H9 (cell line): ENCODE measurements at regions not wholly inside any gene's neighbourhood (a gene's known extent, or its start where the extent isn't known, plus 50 kb on each side); places are given as distances from the start of the nearest gene placed in this dataset.

Experiments
- DNase-seq: peaks from one replicate; pipeline ENCODE4 v3.0.0-alpha.2; 2017
- H2AFZ ChIP-seq: one replicate; pipeline ENCODE4 v1.6.1; 2013; ENCODE audit warnings: mild to moderate bottlenecking, low read length, control low read depth, moderate library complexity
- H2AK5ac ChIP-seq: 2 replicates; pipeline ENCODE4 v1.6.1; 2013; ENCODE audit warnings: low read length, control low read depth, mixed read lengths; ENCODE audit not compliant: insufficient read length
- H2BK120ac ChIP-seq: one replicate; pipeline ENCODE4 v1.6.1; 2013; ENCODE audit warnings: low read depth, mild to moderate bottlenecking, low read length, control low read depth, inconsistent platforms; ENCODE audit not compliant: poor library complexity, severe bottlenecking
- H2BK12ac ChIP-seq: 2 replicates; pipeline ENCODE4 v1.6.1; 2013; ENCODE audit warnings: low read length, control low read depth, mixed read lengths, low read depth; ENCODE audit not compliant: insufficient read length
- H2BK15ac ChIP-seq: 2 replicates; pipeline ENCODE4 v1.6.1; 2013; ENCODE audit warnings: low read depth, low read length, control low read depth
- H2BK20ac ChIP-seq: one replicate; pipeline ENCODE4 v1.6.1; 2013; ENCODE audit warnings: low read depth, mild to moderate bottlenecking, low read length, control low read depth, inconsistent platforms; ENCODE audit not compliant: poor library complexity, severe bottlenecking
- H2BK5ac ChIP-seq: 2 replicates; pipeline ENCODE4 v1.6.1; 2013; ENCODE audit warnings: low read length, control low read depth, mixed read lengths; ENCODE audit not compliant: insufficient read length
- H3K14ac ChIP-seq: 2 replicates; pipeline ENCODE4 v1.6.1; 2013; ENCODE audit warnings: low read length, control low read depth; ENCODE audit not compliant: insufficient read depth
- H3K18ac ChIP-seq: 2 replicates; pipeline ENCODE4 v1.6.1; 2013; ENCODE audit warnings: low read depth, mild to moderate bottlenecking, mixed read lengths, low read length, control low read depth; ENCODE audit not compliant: insufficient read length
- H3K23ac ChIP-seq: 2 replicates; pipeline ENCODE4 v1.6.1; 2013; ENCODE audit warnings: low read length, control low read depth, mixed read lengths, low read depth; ENCODE audit not compliant: insufficient read length
- H3K23me2 ChIP-seq: 2 replicates; pipeline ENCODE4 v1.6.1; 2013; ENCODE audit warnings: low read depth, mild to moderate bottlenecking, mixed read lengths, low read length, control low read depth; ENCODE audit not compliant: insufficient read length, poor library complexity, severe bottlenecking
- H3K27ac ChIP-seq: 2 replicates; pipeline ENCODE4 v1.5.1; 2013; ENCODE audit warnings: low read length, control low read depth, mixed read lengths, low read depth; ENCODE audit not compliant: insufficient read length
- H3K27me3 ChIP-seq: 2 replicates; pipeline ENCODE4 v1.6.1; 2013; ENCODE audit warnings: low read length, control low read depth, inconsistent platforms; ENCODE audit not compliant: insufficient read depth
- H3K4ac ChIP-seq: 2 replicates; pipeline ENCODE4 v1.6.1; 2013; ENCODE audit warnings: low read depth, mild to moderate bottlenecking, control low read depth, inconsistent platforms, low read length, moderate library complexity
- H3K4me1 ChIP-seq: 2 replicates; pipeline ENCODE4 v1.6.1; 2013; ENCODE audit warnings: low read length, control low read depth, inconsistent platforms; ENCODE audit not compliant: insufficient read depth
- H3K4me2 ChIP-seq: 2 replicates; pipeline ENCODE4 v1.6.1; 2013; ENCODE audit warnings: low read length, control low read depth, mixed read lengths; ENCODE audit not compliant: insufficient read length, insufficient read depth
- H3K56ac ChIP-seq: 2 replicates; pipeline ENCODE4 v1.6.1; 2013; ENCODE audit warnings: low read depth, mild to moderate bottlenecking, mixed read lengths, low read length, control low read depth; ENCODE audit not compliant: insufficient read length
- H3K79me1 ChIP-seq: 2 replicates; pipeline ENCODE4 v1.6.1; 2013; ENCODE audit warnings: low read depth, mild to moderate bottlenecking, moderate library complexity, low read length, control low read depth, inconsistent platforms; ENCODE audit not compliant: insufficient read depth, poor library complexity, severe bottlenecking
- H3K79me2 ChIP-seq: 2 replicates; pipeline ENCODE4 v1.6.1; 2013; ENCODE audit warnings: low read length, control low read depth, inconsistent platforms; ENCODE audit not compliant: insufficient read depth
- H3K9ac ChIP-seq: 2 replicates; pipeline ENCODE4 v1.6.1; 2013; ENCODE audit warnings: low read length, control low read depth, mixed read lengths; ENCODE audit not compliant: insufficient read length; ENCODE audit errors: extremely low read depth
- H3K9me3 ChIP-seq: one replicate; pipeline ENCODE4 v1.6.1; 2013; ENCODE audit warnings: low read depth, low read length, inconsistent platforms; ENCODE audit not compliant: control insufficient read depth
- H3T11ph ChIP-seq: one replicate; pipeline ENCODE4 v1.6.1; 2013; ENCODE audit warnings: mild to moderate bottlenecking, low read length, control low read depth, inconsistent platforms
- H4K20me1 ChIP-seq: one replicate; pipeline ENCODE4 v1.6.1; 2013; ENCODE audit not compliant: control insufficient read depth, insufficient read length, insufficient read depth
- H4K5ac ChIP-seq: 2 replicates; pipeline ENCODE4 v1.6.1; 2013; ENCODE audit warnings: low read depth, mild to moderate bottlenecking, mixed read lengths, low read length, control low read depth; ENCODE audit not compliant: insufficient read length
- H4K8ac ChIP-seq: replicated peaks from 2 replicates; pipeline ENCODE4 v1.6.1; 2013; ENCODE audit warnings: low read length, control low read depth, mixed read lengths, low read depth; ENCODE audit not compliant: insufficient read length
- H4K91ac ChIP-seq: 2 replicates; pipeline ENCODE4 v1.6.1; 2013; ENCODE audit warnings: low read depth, mild to moderate bottlenecking, moderate library complexity, mixed read lengths, low read length, control low read depth; ENCODE audit not compliant: insufficient read length
- H3K27ac Mint-ChIP-seq, 3 experiments: 2 replicates in 2 of 3; 3 replicates in 1 of 3; pipeline ENCODE4 v1.8.0; 2020 to 2021; ENCODE audit warnings: mixed read lengths in 3 of 3, mild to moderate bottlenecking in 1 of 3, moderate library complexity in 1 of 3
- H3K27me3 Mint-ChIP-seq: 2 replicates; pipeline ENCODE4 v1.8.0; 2021; ENCODE audit warnings: low read depth, mild to moderate bottlenecking, moderate library complexity, mixed read lengths
- H3K36me3 Mint-ChIP-seq, 3 experiments: 2 replicates in 2 of 3; 3 replicates in 1 of 3; pipeline ENCODE4 v1.8.0; 2020 to 2021; ENCODE audit warnings: low read depth in 3 of 3, mixed read lengths in 3 of 3; ENCODE audit not compliant: insufficient read depth in 1 of 3
- H3K4me1 Mint-ChIP-seq, 2 experiments: 2 replicates each; pipeline ENCODE4 v1.8.0; 2020; ENCODE audit warnings: mixed read lengths in 2 of 2
- H3K4me3 Mint-ChIP-seq, 2 experiments: 2 replicates in 1 of 2; 3 replicates in 1 of 2; pipeline ENCODE4 v1.8.0; 2020 to 2021; ENCODE audit warnings: mild to moderate bottlenecking in 2 of 2, mixed read lengths in 2 of 2, moderate library complexity in 1 of 2
- H3K9me3 Mint-ChIP-seq, 2 experiments: 2 replicates in 1 of 2; 3 replicates in 1 of 2; pipeline ENCODE4 v1.8.0; 2020; ENCODE audit warnings: mild to moderate bottlenecking in 2 of 2, mixed read lengths in 2 of 2, moderate library complexity in 1 of 2
- CTCF ChIP-seq: fragments of 200-600 bp; sonication (generic); conservative IDR thresholded peaks from 3 replicates; pipeline ENCODE4 v1.8.0; 2021; ENCODE audit warnings: antibody characterized with exemption, mild to moderate bottlenecking

- H4K8ac ChIP-seq = no peak overlapping the region
- no peak overlapping the region for H2BK120ac ChIP-seq
- H3K9me3 ChIP-seq = no peaks in the 10 kb centered on the region
- H4K5ac ChIP-seq = no peak overlapping the region
- no peaks in the 10 kb centered on the region for H3K27me3 ChIP-seq
- no peak overlapping the region for H2AK5ac ChIP-seq
- H3K36me3 Mint-ChIP-seq = peaks cover 0 to 2% (median 0%) of the 10 kb centered on the region in 3 experiments; a peak in 1 of 7 replicates
- no peak overlapping the region for H2BK15ac ChIP-seq
- no peaks in the 10 kb centered on the region for H3K79me1 ChIP-seq
- no peak overlapping the region for H2AFZ ChIP-seq
- no peak overlapping the region for H4K91ac ChIP-seq
- no peak overlapping the region for H3K9ac ChIP-seq
- H3K14ac ChIP-seq = no peak overlapping the region
- no peak overlapping the region for H3K23ac ChIP-seq
- H3K56ac ChIP-seq = no peak overlapping the region
- H3K4me2 ChIP-seq = no peak overlapping the region
- no peak overlapping the region for H3K27ac Mint-ChIP-seq
- H2BK20ac ChIP-seq = no peak overlapping the region
- no peaks in the 10 kb centered on the region for H3K79me2 ChIP-seq
- 0 out of 4 replicates have a peak, but pooled peaks cover 0 to 2% of the 10 kb centered on the region in 2 experiments for H3K4me1 Mint-ChIP-seq
- no peak for TF ChIP-seq CTCF
- no peak overlapping the region for H3K4ac ChIP-seq
- H3K4me1 ChIP-seq = no peaks in the 10 kb centered on the region
- H2BK12ac ChIP-seq = no peak overlapping the region
- no peak overlapping the region for H3T11ph ChIP-seq
- DNase-seq = no peak
- H3K23me2 ChIP-seq = no peaks in the 10 kb centered on the region
- no peaks in the 10 kb centered on the region for H4K20me1 ChIP-seq
- H3K9me3 Mint-ChIP-seq = no peaks in the 10 kb centered on the region; a peak in 1 of 5 replicates
- H3K27ac ChIP-seq = no peak overlapping the region
- H3K27me3 Mint-ChIP-seq = peaks cover 3% of the 10 kb centered on the region; the same call in 1 of the 2 replicates
- no peak overlapping the region for H3K4me3 Mint-ChIP-seq
- no peak overlapping the region for H3K18ac ChIP-seq
- no peak overlapping the region for H2BK5ac ChIP-seq
Observed at GRCh38 chr5:15365070-15365469, 134.9 kb upstream of the FBXL7 start.
